Thoracic aorta (tissue), 2 donors: ENCODE measurements at regions not wholly inside any gene's neighbourhood (a gene's known extent, or its start where the extent isn't known, plus 50 kb on each side); places are given as distances from the start of the nearest gene placed in this dataset.

ENCODE experiments used
- ATAC-seq: fragments of 150-250 bp; one replicate; pipeline ENCODE4 v1.8.0; 2017; ENCODE audit warnings: low read depth; ENCODE audit not compliant: insufficient number of reproducible peaks, low FRiP score
- DNase-seq: peaks from one replicate; pipeline ENCODE4 v3.0.0-alpha.2; 2020; ENCODE audit warnings: low spot score
- H3K27ac ChIP-seq, 2 donors: fragments of 200-600 bp; sonication (generic); 1 replicate in 1 of 2; 2 replicates in 1 of 2; pipeline ENCODE4 v1.5.1; 2016; ENCODE audit warnings: mild to moderate bottlenecking in 2 of 2, moderate library complexity in 2 of 2
- H3K27me3 ChIP-seq: fragments of 200-600 bp; sonication (generic); replicated peaks from 2 replicates; pipeline ENCODE4 v1.6.0; 2016; ENCODE audit warnings: mild to moderate bottlenecking; ENCODE audit not compliant: insufficient read depth
- H3K36me3 ChIP-seq: fragments of 200-600 bp; sonication (generic); one replicate; pipeline ENCODE4 v1.5.1; 2016
- H3K4me1 ChIP-seq, 2 donors: fragments of 200-600 bp; sonication (generic); 1 replicate in 1 of 2; 2 replicates in 1 of 2; pipeline versions ENCODE4 v1.5.1 to v1.6.0; 2016; ENCODE audit warnings: low read depth in 2 of 2, mild to moderate bottlenecking in 1 of 2; ENCODE audit not compliant: control insufficient read depth in 1 of 2
- H3K4me3 ChIP-seq: fragments of 200-600 bp; sonication (generic); 2 replicates; pipeline ENCODE4 v1.5.1; 2016; ENCODE audit warnings: mild to moderate bottlenecking
- H3K9me3 ChIP-seq: fragments of 200-600 bp; sonication (generic); 2 replicates; pipeline ENCODE4 v1.5.1; 2016
- CTCF ChIP-seq: fragments of 200-600 bp; sonication (generic); IDR thresholded peaks from one replicate; pipeline ENCODE4 v1.5.1; 2019; ENCODE audit warnings: antibody characterized with exemption

GRCh38 chr2:56502616-56503015, 318.8 kb downstream of the CCDC85A start:
- H3K27me3 ChIP-seq = no peaks in the 10 kb centered on the region
- DNase-seq (no peak), ATAC-seq (no peak)
- H3K4me3 ChIP-seq = no peak overlapping the region
- H3K4me1 ChIP-seq = no peaks in the 10 kb centered on the region
- no peak overlapping the region for H3K27ac ChIP-seq
- no peak for TF ChIP-seq CTCF
- H3K36me3 ChIP-seq = no peaks in the 10 kb centered on the region
- H3K9me3 ChIP-seq = no peaks in the 10 kb centered on the region

- no peaks in the 10 kb centered on the region for H3K36me3 ChIP-seq
- H3K4me3 ChIP-seq = no peak overlapping the region
- H3K27me3 ChIP-seq = no peaks in the 10 kb centered on the region
- TF ChIP-seq CTCF = no peak
- no peak for ATAC-seq
- DNase-seq = no peak
- H3K27ac ChIP-seq = no peak overlapping the region
- H3K9me3 ChIP-seq = no peaks in the 10 kb centered on the region
- H3K4me1 ChIP-seq = no peaks in the 10 kb centered on the region
Measured at GRCh38 chr2:56505885-56506284, 322.1 kb downstream of the CCDC85A start.

GRCh38 chr2:56508662-56509061, 324.9 kb downstream of the CCDC85A start:
- H3K4me3 ChIP-seq = no peak overlapping the region
- H3K9me3 ChIP-seq = no peaks in the 10 kb centered on the region
- H3K36me3 ChIP-seq = no peaks in the 10 kb centered on the region
- H3K27ac ChIP-seq = no peak overlapping the region
- H3K4me1 ChIP-seq = no peaks in the 10 kb centered on the region
- DNase-seq = no peak
- TF ChIP-seq CTCF = no peak
- no peak for ATAC-seq
- H3K27me3 ChIP-seq = no peaks in the 10 kb centered on the region

- Histone ChIP-seq H3K4me3 (no peak overlapping the region), H3K4me1 (no peaks in the 10 kb centered on the region), H3K27me3 (no peaks in the 10 kb centered on the region), H3K27ac (no peak overlapping the region), H3K36me3 (no peaks in the 10 kb centered on the region), H3K9me3 (no peaks in the 10 kb centered on the region)
- ATAC-seq = no peak
- TF ChIP-seq CTCF = no peak
- DNase-seq = no peak
Measured at GRCh38 chr2:56510610-56511009, 326.8 kb downstream of the CCDC85A start.

GRCh38 chr2:56515399-56515798, 331.6 kb downstream of the CCDC85A start:
- Histone ChIP-seq H3K27ac (no peak overlapping the region), H3K36me3 (no peaks in the 10 kb centered on the region), H3K9me3 (no peaks in the 10 kb centered on the region), H3K27me3 (no peaks in the 10 kb centered on the region), H3K4me3 (no peak overlapping the region), H3K4me1 (no peaks in the 10 kb centered on the region)
- DNase-seq (no peak), ATAC-seq (no peak)
- TF ChIP-seq CTCF = no peak
